Loucy (cell line): ENCODE measurements at regions not wholly inside any gene's neighbourhood (a gene's known extent, or its start where the extent isn't known, plus 50 kb on each side); places are given as distances from the start of the nearest gene placed in this dataset.

Experiments
- EZH2phosphoT487 ChIP-seq: fragments of 200-600 bp; IDR thresholded peaks from 2 replicates; pipeline ENCODE4 v1.6.1; 2018; ENCODE audit warnings: antibody characterized with exemption, mild to moderate bottlenecking, moderate library complexity, borderline replicate concordance
- TF ChIP-seq, protein P1 (sequence below): fragments of 200-600 bp; sonication (generic); conservative IDR thresholded peaks from 2 replicates; pipeline ENCODE4 v1.5.1; 2014; ENCODE audit warnings: mild to moderate bottlenecking, antibody characterized with exemption, low read length

DNA sequence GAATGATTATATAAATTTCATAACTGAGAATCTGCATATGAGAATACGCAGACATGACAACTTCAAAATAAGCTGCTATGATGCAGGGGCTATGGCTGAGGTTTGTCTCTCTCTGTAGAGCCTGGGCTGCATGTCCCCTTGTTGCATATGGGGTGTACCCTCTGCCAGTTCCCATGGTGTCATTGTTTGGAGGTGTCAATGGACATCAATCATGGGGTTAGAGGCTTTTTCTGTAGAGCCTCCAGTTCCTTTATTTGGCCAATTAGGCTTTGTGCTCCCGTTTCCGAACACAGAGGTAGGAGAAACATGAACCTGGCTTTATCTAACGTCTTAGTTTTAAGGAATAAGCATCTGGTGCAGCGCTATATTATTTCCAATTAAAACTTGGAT is 77.3 kb upstream of the RARB start:
- TF ChIP-seq, protein P1, sequence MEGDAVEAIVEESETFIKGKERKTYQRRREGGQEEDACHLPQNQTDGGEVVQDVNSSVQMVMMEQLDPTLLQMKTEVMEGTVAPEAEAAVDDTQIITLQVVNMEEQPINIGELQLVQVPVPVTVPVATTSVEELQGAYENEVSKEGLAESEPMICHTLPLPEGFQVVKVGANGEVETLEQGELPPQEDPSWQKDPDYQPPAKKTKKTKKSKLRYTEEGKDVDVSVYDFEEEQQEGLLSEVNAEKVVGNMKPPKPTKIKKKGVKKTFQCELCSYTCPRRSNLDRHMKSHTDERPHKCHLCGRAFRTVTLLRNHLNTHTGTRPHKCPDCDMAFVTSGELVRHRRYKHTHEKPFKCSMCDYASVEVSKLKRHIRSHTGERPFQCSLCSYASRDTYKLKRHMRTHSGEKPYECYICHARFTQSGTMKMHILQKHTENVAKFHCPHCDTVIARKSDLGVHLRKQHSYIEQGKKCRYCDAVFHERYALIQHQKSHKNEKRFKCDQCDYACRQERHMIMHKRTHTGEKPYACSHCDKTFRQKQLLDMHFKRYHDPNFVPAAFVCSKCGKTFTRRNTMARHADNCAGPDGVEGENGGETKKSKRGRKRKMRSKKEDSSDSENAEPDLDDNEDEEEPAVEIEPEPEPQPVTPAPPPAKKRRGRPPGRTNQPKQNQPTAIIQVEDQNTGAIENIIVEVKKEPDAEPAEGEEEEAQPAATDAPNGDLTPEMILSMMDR, result no peak
- no peak for TF ChIP-seq EZH2phosphoT487
